GM19193 (cell line): ENCODE measurements at regions not wholly inside any gene's neighbourhood (a gene's known extent, or its start where the extent isn't known, plus 50 kb on each side); places are given as distances from the start of the nearest gene placed in this dataset.

ENCODE experiments used
- POLR2A ChIP-seq: IDR thresholded peaks from 4 replicates; pipeline ENCODE4 v1.6.1; 2011; ENCODE audit not compliant: insufficient read depth, insufficient read length; ENCODE audit errors: extremely low read depth

GRCh38 chr11:128345316-128345715 is 242.0 kb downstream of the ETS1 start:
- TF ChIP-seq POLR2A: no peak

- no peak for TF ChIP-seq POLR2A
Measured at GRCh38 chr11:128343870-128344269, 243.5 kb downstream of the ETS1 start.

DNA sequence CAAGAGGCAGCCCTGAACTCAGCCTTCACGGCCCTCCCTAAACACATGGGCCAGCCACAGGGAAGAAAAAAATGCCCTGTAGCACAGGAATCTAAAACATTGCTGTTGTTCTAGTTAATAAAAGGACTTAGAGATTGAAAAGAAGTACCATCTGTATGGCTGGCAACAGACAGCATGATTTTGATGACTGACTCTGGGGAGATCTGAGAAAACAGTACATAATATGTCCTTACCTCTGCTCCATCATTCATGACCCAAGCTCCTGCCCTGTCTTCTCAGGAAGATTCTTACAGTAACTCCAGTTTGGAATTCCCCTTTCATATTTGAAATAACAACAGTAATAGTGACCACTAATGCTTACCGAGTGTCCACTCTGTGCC is 244.2 kb downstream of the ETS1 start:
- TF ChIP-seq POLR2A: no peak

- no peak for TF ChIP-seq POLR2A
Measured at GRCh38 chr11:128342511-128343134, 244.7 kb downstream of the ETS1 start.

DNA sequence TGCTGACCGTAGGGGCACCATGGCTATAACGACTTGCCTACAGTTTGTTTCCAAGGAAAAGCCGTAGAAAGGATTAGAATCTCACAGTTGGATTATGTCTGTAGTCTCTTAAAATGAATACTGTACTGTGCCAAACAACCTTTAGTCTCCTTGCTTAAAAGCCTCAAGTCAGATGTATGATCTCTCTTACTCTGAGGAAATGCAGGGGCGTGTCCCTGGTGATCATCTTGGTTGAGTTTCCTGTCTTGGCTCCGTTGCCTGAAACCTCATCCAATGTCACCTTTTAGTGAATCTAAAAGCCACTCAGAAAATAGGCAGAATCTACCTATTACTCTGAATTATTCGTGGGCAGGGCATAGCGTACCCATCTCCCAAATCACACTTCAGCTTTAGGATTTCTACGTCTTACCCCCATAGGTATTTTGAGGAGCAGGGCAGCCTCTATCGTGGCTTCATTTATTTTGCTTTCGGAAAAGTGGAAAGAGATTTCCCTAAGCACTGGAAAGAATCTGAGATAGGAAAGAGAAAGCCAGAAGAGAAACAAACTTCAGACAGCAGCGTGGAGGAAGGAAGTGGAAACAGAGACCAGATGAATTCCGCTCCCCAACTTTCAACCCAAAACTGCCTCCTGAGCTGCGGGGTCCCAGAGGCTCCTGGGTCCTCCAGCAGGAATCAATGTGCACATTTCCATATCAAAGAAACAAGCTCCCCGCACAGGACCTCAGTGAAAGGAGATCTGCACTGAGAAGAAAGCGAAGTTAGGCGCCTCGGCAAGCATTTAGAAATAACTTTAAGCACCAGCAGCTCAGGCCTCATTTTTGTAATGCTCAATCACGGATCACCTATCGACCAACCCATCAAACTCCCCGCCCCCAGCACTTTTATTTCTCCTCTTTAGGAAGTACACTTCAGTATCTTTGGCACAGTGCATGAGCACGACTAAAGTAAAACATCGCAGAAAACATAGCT is 245.8 kb downstream of the ETS1 start:
- TF ChIP-seq POLR2A: no peak

DNA sequence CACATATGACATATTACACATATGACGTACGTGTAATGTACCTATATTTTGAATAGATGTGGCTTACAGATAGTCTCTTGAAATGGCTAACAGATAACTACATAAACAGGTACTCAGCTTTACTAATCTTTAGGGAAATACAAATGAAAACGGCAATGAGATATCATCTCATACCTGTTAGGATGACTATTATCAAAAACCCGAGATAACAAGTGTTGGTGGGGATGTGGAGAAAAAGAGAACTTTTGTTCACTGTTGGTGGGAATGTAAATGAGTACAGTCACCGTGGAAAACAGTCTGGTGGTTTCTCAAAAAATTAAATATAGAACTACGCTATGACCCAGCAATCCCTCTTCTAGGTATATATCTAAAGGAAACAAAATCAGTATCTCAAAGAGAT is 247.6 kb downstream of the ETS1 start:
- TF ChIP-seq POLR2A: no peak

DNA sequence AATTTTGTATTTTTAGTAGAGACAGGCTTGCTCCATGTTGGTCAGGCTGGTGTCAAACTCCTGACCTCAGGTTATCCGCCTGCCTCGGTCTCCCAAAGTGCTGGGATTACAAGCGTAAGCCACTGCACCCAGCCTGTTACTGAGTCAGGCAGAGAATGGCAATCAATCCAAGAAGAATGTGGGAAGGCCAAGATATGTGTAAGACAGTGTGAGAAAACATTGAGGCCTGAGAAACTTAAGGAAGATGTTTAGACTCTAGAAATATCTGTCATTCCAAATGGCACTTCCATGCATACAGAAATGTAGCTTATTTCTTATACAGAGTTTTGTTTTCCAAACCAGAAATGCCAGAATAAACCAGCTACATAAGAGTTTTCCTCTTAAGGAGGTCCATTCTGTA is 248.5 kb downstream of the ETS1 start:
- TF ChIP-seq POLR2A: no peak

DNA sequence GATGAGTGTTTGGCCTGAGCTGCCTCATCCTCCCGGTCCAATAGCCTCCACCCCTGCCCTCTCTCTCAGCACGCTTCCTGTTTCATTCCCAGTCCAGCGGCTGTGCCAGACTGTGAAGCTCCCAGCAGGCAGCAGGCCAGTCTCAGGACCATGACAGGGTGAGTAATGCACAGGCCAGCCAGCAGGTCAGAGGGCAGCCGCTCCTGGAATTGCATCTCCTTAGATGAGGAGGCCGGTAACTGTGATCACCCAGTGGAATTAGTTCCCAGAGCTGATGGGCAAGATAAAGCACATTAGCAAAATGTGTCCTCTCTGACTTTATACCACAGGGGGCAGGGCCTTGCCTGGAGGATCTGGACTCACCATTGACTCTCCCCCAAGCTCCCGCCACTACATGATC is 251.2 kb downstream of the ETS1 start:
- no peak for TF ChIP-seq POLR2A

- no peak for TF ChIP-seq POLR2A
Measured at GRCh38 chr11:128335729-128336128, 251.6 kb downstream of the ETS1 start.

GRCh38 chr11:128334311-128335044 is 252.9 kb downstream of the ETS1 start:
- TF ChIP-seq POLR2A: no peak

DNA sequence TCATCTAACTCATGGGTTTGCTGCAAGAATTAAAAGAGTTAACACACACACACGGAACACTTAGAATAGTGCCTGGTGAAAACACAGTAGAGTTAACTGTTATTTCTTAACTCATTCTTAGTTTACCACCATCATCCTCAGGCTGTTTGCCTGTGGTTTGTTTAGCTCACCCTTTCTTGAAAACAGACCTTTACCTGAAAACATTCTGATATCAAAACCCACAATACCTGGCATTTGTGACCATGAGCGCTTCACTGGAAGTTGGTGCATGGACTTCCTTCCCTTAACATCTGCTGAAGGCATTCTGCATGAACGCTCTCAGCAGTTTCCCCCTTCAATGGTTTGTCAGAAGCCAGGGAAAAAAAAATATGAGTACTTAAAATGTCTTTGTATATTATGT is 256.0 kb downstream of the ETS1 start:
- no peak for TF ChIP-seq POLR2A

DNA sequence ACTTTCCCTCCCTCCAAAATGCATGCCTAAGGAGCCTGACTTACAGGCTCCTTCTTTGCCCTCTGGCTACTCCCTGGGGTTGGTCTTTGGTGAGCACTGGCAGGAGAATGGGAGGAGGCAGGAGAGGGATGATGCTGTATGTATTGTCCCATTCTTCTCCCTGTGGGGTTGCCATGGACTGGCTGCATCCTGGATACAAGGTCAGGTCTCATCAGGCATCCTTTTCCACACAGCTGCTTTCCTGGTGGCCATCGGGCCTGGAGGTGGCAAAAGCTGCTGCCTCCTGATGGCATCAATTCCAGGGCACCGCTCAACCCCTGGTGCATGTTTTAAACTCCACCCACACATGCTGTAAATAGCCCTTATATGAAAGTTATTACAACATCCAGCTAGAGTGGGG is 257.2 kb downstream of the ETS1 start:
- no peak for TF ChIP-seq POLR2A

DNA sequence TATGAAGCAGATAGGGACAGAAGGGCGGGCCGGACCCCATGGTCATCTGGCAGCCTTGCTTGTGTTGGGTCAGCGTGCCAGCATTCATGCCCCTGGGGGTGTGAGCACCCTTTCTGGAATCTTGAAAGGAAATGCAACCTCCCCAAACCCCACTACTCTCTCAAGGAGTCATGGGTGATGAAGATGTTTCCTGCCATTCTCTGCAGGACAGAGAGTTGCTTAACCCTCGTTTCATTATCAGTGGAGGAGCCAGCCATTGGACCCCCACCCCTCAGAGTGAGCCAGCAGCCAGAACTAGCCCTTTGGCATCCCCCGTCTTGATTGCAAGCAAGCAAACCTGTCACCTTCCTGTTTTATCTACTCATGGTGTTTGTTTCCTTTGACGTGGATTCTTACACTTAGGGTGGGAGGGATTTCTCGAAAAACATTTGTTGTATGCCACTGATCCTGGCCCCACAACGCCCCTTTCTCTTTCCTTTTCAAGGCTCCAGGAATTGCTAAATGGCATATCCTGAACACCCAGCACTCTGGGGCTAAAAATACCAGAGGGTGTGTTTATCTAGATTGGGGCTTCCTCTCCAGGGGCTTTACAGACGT is 258.3 kb downstream of the ETS1 start:
- TF ChIP-seq POLR2A: no peak

DNA sequence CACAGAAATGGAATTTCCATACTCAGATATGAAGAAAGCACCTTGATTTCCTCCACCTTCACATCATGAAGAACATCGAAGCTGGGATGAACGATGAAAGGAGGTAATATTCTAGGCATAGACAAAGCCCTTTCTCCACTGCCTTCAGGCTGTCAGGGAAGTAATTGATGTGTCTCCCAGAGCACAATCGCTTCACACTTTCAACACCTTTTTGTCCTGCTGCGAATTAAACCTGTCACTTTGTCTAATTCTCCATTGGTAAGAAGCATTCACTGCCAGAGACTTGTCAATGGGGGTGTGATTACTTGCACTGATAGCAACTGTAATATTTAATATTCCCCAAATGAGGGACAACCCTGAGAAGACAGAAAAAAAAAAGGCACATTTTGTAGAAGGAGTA is 260.1 kb downstream of the ETS1 start:
- no peak for TF ChIP-seq POLR2A

- TF ChIP-seq POLR2A: no peak
Measured at GRCh38 chr11:128326791-128327190, 260.6 kb downstream of the ETS1 start.
